Spleen (tissue), 11 donors: ENCODE measurements at regions not wholly inside any gene's neighbourhood (a gene's known extent, or its start where the extent isn't known, plus 50 kb on each side); places are given as distances from the start of the nearest gene placed in this dataset.
"Not testable (repeated sequence)": the region's sequence is repeated elsewhere in the genome, so short reads cannot be mapped to it uniquely, and the experiment has no call there.

Source experiments
- DNase-seq: peaks from one replicate; pipeline ENCODE4 v3.0.0-alpha.2; 2020
- H3K27ac ChIP-seq, 8 donors: fragments of 200-600 bp; sonication (generic) in 7 of 8; 1 replicate in 4 of 8; 2 replicates in 4 of 8; pipeline versions ENCODE4 v1.5.0 to v1.8.0; 2016 to 2021; ENCODE audit warnings: inconsistent platforms in 4 of 8, mild to moderate bottlenecking in 4 of 8, moderate library complexity in 1 of 8
- H3K27me3 ChIP-seq, 7 donors: fragments of 200-600 bp; sonication (generic) in 6 of 7; replicated peaks in 1 of 7; 1 replicate in 4 of 7; 2 replicates in 3 of 7; pipeline versions ENCODE4 v1.5.0 to v1.8.0; 2016 to 2021; ENCODE audit warnings: inconsistent platforms in 3 of 7, mild to moderate bottlenecking in 1 of 7
- H3K36me3 ChIP-seq, 6 donors: fragments of 200-600 bp; sonication (generic) in 5 of 6; 1 replicate in 4 of 6; 2 replicates in 2 of 6; pipeline versions ENCODE4 v1.5.0 to v1.8.0; 2016 to 2021; ENCODE audit warnings: inconsistent platforms in 2 of 6
- H3K4me1 ChIP-seq, 6 donors: fragments of 200-600 bp; sonication (generic) in 5 of 6; 1 replicate in 3 of 6; 2 replicates in 3 of 6; pipeline versions ENCODE4 v1.5.0 to v1.8.0; 2016 to 2021; ENCODE audit warnings: inconsistent platforms in 3 of 6
- H3K4me3 ChIP-seq, 8 donors: fragments of 200-600 bp; sonication (generic) in 7 of 8; 1 replicate in 4 of 8; 2 replicates in 4 of 8; pipeline versions ENCODE4 v1.5.0 to v1.8.0; 2016 to 2021; ENCODE audit warnings: inconsistent platforms in 4 of 8, mild to moderate bottlenecking in 4 of 8, moderate library complexity in 2 of 8
- H3K9me3 ChIP-seq, 8 donors: fragments of 200-600 bp; sonication (generic) in 7 of 8; 1 replicate in 4 of 8; 2 replicates in 4 of 8; pipeline versions ENCODE4 v1.5.0 to v1.8.0; 2016 to 2021; ENCODE audit warnings: inconsistent platforms in 4 of 8
- POLR2A ChIP-seq, 3 donors: fragments of 450-650 bp; IDR thresholded peaks; one replicate each; pipeline ENCODE4 v1.5.1; 2017; ENCODE audit warnings: antibody characterized with exemption in 3 of 3, mild to moderate bottlenecking in 1 of 3
- POLR2AphosphoS5 ChIP-seq, 3 donors: sonication (generic); formaldehyde crosslinking; IDR thresholded peaks; one replicate each; pipeline ENCODE4 v1.5.1; 2017; ENCODE audit warnings: antibody characterized with exemption in 3 of 3
- WGBS, 5 donors: extraction: QIAGEN DNeasy Blood & Tissue Kit in 3 of 5; methylation state at CpG; one replicate each; pipeline versions ENCODE4 v1.1.5 to v1.1.7; 2013 to 2018; 5-methylcytosine and 5-hydroxymethylcytosine counted together
- intact Hi-C: fragments of 100-400 bp; cut with DNase I; formaldehyde crosslinking; loops from one replicate; pipeline ENCODE4 v1.15.0; 2023; ENCODE audit warnings: low total_unique reads
- TF ChIP-seq, protein P1 (sequence below), 11 experiments: fragments of 200-600 bp in 7 of 11; fragments of 450-650 bp in 4 of 11; sonication (generic) in 4 of 11; IDR thresholded peaks in 8 of 11; conservative IDR thresholded peaks in 3 of 11; 1 replicate in 7 of 11; 2 replicates in 4 of 11; pipeline versions ENCODE4 v1.4.0 to v1.8.0; 2016 to 2021; ENCODE audit warnings: antibody characterized with exemption in 11 of 11, inconsistent platforms in 4 of 11, mild to moderate bottlenecking in 1 of 11
- donor health status: healthy with polysubstance abuse.
- donor health status: DM: no; HTN: no; CAD: no; lungs with moderate emphysema.
- donor health status: DM: no; HTN: no; CAD: no.
- donor health status: Bipolar disorder and iron deficiency.
- donor health status: healthy.
- donor health status: DM: no; HTN: no; CAD: no.
- donor health status: DM: yes; HTN: yes; CAD: no.

- Histone ChIP-seq H3K27ac (no peak overlapping the region), H3K4me1 (peaks cover 0 to 11% (median 0%) of the 10 kb centered on the region in 6 donors), H3K9me3 (no peaks in the 10 kb centered on the region), H3K36me3 (no peaks in the 10 kb centered on the region), H3K27me3 (no peaks in the 10 kb centered on the region), H3K4me3 (no peak overlapping the region)
- no peak for TF ChIP-seq POLR2A (IDR thresholded peaks at IDR 0.05)
- TF ChIP-seq, protein P1, sequence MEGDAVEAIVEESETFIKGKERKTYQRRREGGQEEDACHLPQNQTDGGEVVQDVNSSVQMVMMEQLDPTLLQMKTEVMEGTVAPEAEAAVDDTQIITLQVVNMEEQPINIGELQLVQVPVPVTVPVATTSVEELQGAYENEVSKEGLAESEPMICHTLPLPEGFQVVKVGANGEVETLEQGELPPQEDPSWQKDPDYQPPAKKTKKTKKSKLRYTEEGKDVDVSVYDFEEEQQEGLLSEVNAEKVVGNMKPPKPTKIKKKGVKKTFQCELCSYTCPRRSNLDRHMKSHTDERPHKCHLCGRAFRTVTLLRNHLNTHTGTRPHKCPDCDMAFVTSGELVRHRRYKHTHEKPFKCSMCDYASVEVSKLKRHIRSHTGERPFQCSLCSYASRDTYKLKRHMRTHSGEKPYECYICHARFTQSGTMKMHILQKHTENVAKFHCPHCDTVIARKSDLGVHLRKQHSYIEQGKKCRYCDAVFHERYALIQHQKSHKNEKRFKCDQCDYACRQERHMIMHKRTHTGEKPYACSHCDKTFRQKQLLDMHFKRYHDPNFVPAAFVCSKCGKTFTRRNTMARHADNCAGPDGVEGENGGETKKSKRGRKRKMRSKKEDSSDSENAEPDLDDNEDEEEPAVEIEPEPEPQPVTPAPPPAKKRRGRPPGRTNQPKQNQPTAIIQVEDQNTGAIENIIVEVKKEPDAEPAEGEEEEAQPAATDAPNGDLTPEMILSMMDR (IDR thresholded peaks at IDR 0.05 in 8 of 11, conservative IDR thresholded peaks at IDR 0.05 in 3 of 11), result no peak
- intact Hi-C loops, result no loop called here
- DNase-seq, result no peak
- 57 to 75% (median 65%) methylated on average over 6 of the region's 6 CpGs for WGBS, 5 donors
These were observed 160.6 kb downstream of the RPLP1 start for GRCh38 chr15:69613182-69613581.

- intact Hi-C loops, result no loop called here
- DNase-seq, result no peak
- peaks cover 0 to 11% (median 0%) of the 10 kb centered on the region in 6 donors for H3K4me1 ChIP-seq
- TF ChIP-seq POLR2A (IDR thresholded peaks at IDR 0.05) (no peak), POLR2AphosphoS5 (IDR thresholded peaks at IDR 0.05) (no peak)
- TF ChIP-seq, protein P1 (IDR thresholded peaks at IDR 0.05 in 8 of 11, conservative IDR thresholded peaks at IDR 0.05 in 3 of 11), result no peak
- no peaks in the 10 kb centered on the region for H3K36me3 ChIP-seq
- 94 to 100% (median 97%) methylated on average over 2 of the region's 2 CpGs for WGBS, 5 donors
- H3K9me3 ChIP-seq, result no peaks in the 10 kb centered on the region
- H3K27me3 ChIP-seq, result no peaks in the 10 kb centered on the region
- H3K27ac ChIP-seq, result no peak overlapping the region
- no peak overlapping the region for H3K4me3 ChIP-seq
These were observed 161.4 kb downstream of the RPLP1 start for GRCh38 chr15:69613988-69614387.

GRCh38 chr15:69615736-69616135 lies 163.1 kb downstream of the RPLP1 start:
- no peaks in the 10 kb centered on the region for H3K27me3 ChIP-seq
- TF ChIP-seq POLR2A (IDR thresholded peaks at IDR 0.05) (no peak), POLR2AphosphoS5 (IDR thresholded peaks at IDR 0.05) (no peak)
- TF ChIP-seq, protein P1 (IDR thresholded peaks at IDR 0.05 in 8 of 11, conservative IDR thresholded peaks at IDR 0.05 in 3 of 11), result no peak
- 87 to 97% (median 88%) methylated on average over 5 of the region's 5 CpGs for WGBS, 5 donors
- H3K36me3 ChIP-seq, result no peaks in the 10 kb centered on the region
- peaks cover 0 to 5% (median 0%) of the 10 kb centered on the region in 6 donors for H3K4me1 ChIP-seq
- DNase-seq, result no peak
- intact Hi-C loops, result no loop called here
- no peaks in the 10 kb centered on the region for H3K9me3 ChIP-seq
- H3K4me3 ChIP-seq, result no peak overlapping the region
- H3K27ac ChIP-seq, result no peak overlapping the region

- Histone ChIP-seq H3K36me3 (no peaks in the 10 kb centered on the region), H3K9me3 (no peaks in the 10 kb centered on the region), H3K4me3 (no peak overlapping the region), H3K27me3 (no peaks in the 10 kb centered on the region), H3K4me1 (peaks cover 0 to 5% (median 0%) of the 10 kb centered on the region in 6 donors), H3K27ac (no peak overlapping the region)
- no peak for DNase-seq
- intact Hi-C loops, result no loop called here
- 76 to 87% (median 82%) methylated on average over 3 of the region's 3 CpGs for WGBS, 5 donors
- TF ChIP-seq, protein P1 (IDR thresholded peaks at IDR 0.05 in 8 of 11, conservative IDR thresholded peaks at IDR 0.05 in 3 of 11), result no peak
- TF ChIP-seq POLR2A (IDR thresholded peaks at IDR 0.05), result no peak
- no peak for TF ChIP-seq POLR2AphosphoS5 (IDR thresholded peaks at IDR 0.05)
These were observed 163.9 kb downstream of the RPLP1 start for GRCh38 chr15:69616558-69616957.

GRCh38 chr15:69617144-69617543 lies 164.5 kb downstream of the RPLP1 start:
- H3K9me3 ChIP-seq, intact Hi-C loops: not testable (repeated sequence)
- 82 to 93% (median 88%) methylated on average over 3 to 4 of the region's 4 CpGs for WGBS, 5 donors

More at GRCh38 chr15:69617144-69617543, 164.5 kb downstream of the RPLP1 start:
- H3K27me3 ChIP-seq, H3K4me3 ChIP-seq, DNase-seq, H3K27ac ChIP-seq, H3K36me3 ChIP-seq, H3K4me1 ChIP-seq: not testable (repeated sequence)
